ENCODE measurements at regions not wholly inside any gene's neighbourhood (a gene's known extent, or its start where the extent isn't known, plus 50 kb on each side); places are given as distances from the start of the nearest gene placed in this dataset.

DNA sequence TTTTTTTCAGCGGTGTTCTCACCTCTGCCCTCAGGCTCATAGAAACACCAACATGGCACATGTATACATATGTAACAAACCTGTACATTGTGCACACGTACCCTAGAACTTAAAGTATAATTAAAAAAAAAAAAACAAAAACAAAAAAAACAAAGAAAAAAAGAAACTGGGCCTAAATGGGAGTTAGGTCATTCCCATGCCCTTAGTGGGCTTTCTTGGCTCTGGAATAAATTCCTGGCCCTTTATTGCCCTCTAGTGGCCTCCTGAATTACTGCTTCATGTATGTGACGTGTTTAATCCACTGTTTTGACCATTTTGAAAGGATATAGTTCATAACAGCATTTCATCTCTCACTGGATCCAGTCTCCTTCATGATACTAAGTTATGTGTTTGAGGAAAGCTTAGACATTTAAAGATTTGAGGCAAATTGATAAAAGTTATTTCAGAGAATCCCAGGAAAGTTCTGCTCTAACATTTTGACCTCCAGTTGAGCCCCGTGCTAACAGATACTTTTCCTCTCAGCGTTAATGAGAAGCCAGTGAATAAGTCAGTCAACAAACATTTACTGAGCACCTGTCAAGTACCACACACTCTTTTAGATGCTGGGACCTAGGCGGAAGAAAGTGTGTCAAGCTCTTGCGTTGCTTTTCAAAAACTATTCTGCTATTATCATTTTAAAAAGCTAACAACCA is 54.7 kb upstream of the SYPL1 start:
- TF ChIP-seq, protein P1, sequence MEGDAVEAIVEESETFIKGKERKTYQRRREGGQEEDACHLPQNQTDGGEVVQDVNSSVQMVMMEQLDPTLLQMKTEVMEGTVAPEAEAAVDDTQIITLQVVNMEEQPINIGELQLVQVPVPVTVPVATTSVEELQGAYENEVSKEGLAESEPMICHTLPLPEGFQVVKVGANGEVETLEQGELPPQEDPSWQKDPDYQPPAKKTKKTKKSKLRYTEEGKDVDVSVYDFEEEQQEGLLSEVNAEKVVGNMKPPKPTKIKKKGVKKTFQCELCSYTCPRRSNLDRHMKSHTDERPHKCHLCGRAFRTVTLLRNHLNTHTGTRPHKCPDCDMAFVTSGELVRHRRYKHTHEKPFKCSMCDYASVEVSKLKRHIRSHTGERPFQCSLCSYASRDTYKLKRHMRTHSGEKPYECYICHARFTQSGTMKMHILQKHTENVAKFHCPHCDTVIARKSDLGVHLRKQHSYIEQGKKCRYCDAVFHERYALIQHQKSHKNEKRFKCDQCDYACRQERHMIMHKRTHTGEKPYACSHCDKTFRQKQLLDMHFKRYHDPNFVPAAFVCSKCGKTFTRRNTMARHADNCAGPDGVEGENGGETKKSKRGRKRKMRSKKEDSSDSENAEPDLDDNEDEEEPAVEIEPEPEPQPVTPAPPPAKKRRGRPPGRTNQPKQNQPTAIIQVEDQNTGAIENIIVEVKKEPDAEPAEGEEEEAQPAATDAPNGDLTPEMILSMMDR (IDR thresholded peaks at IDR 0.05): peak; percentile 57 to 96 (median 82)
- no peak for TF ChIP-seq POLR2A (IDR thresholded peaks at IDR 0.05)

Data from thyroid gland (tissue), 4 donors.